H9 (cell line): ENCODE measurements at regions not wholly inside any gene's neighbourhood (a gene's known extent, or its start where the extent isn't known, plus 50 kb on each side); places are given as distances from the start of the nearest gene placed in this dataset.

Experiments
- DNase-seq: peaks from one replicate; pipeline ENCODE4 v3.0.0-alpha.2; 2017
- H2AFZ ChIP-seq: one replicate; pipeline ENCODE4 v1.6.1; 2013; ENCODE audit warnings: mild to moderate bottlenecking, low read length, control low read depth, moderate library complexity
- H2AK5ac ChIP-seq: 2 replicates; pipeline ENCODE4 v1.6.1; 2013; ENCODE audit warnings: low read length, control low read depth, mixed read lengths; ENCODE audit not compliant: insufficient read length
- H2BK120ac ChIP-seq: one replicate; pipeline ENCODE4 v1.6.1; 2013; ENCODE audit warnings: low read depth, mild to moderate bottlenecking, low read length, control low read depth, inconsistent platforms; ENCODE audit not compliant: poor library complexity, severe bottlenecking
- H2BK12ac ChIP-seq: 2 replicates; pipeline ENCODE4 v1.6.1; 2013; ENCODE audit warnings: low read length, control low read depth, mixed read lengths, low read depth; ENCODE audit not compliant: insufficient read length
- H2BK15ac ChIP-seq: 2 replicates; pipeline ENCODE4 v1.6.1; 2013; ENCODE audit warnings: low read depth, low read length, control low read depth
- H2BK20ac ChIP-seq: one replicate; pipeline ENCODE4 v1.6.1; 2013; ENCODE audit warnings: low read depth, mild to moderate bottlenecking, low read length, control low read depth, inconsistent platforms; ENCODE audit not compliant: poor library complexity, severe bottlenecking
- H2BK5ac ChIP-seq: 2 replicates; pipeline ENCODE4 v1.6.1; 2013; ENCODE audit warnings: low read length, control low read depth, mixed read lengths; ENCODE audit not compliant: insufficient read length
- H3K14ac ChIP-seq: 2 replicates; pipeline ENCODE4 v1.6.1; 2013; ENCODE audit warnings: low read length, control low read depth; ENCODE audit not compliant: insufficient read depth
- H3K18ac ChIP-seq: 2 replicates; pipeline ENCODE4 v1.6.1; 2013; ENCODE audit warnings: low read depth, mild to moderate bottlenecking, mixed read lengths, low read length, control low read depth; ENCODE audit not compliant: insufficient read length
- H3K23ac ChIP-seq: 2 replicates; pipeline ENCODE4 v1.6.1; 2013; ENCODE audit warnings: low read length, control low read depth, mixed read lengths, low read depth; ENCODE audit not compliant: insufficient read length
- H3K23me2 ChIP-seq: 2 replicates; pipeline ENCODE4 v1.6.1; 2013; ENCODE audit warnings: low read depth, mild to moderate bottlenecking, mixed read lengths, low read length, control low read depth; ENCODE audit not compliant: insufficient read length, poor library complexity, severe bottlenecking
- H3K27ac ChIP-seq: 2 replicates; pipeline ENCODE4 v1.5.1; 2013; ENCODE audit warnings: low read length, control low read depth, mixed read lengths, low read depth; ENCODE audit not compliant: insufficient read length
- H3K27me3 ChIP-seq: 2 replicates; pipeline ENCODE4 v1.6.1; 2013; ENCODE audit warnings: low read length, control low read depth, inconsistent platforms; ENCODE audit not compliant: insufficient read depth
- H3K4ac ChIP-seq: 2 replicates; pipeline ENCODE4 v1.6.1; 2013; ENCODE audit warnings: low read depth, mild to moderate bottlenecking, control low read depth, inconsistent platforms, low read length, moderate library complexity
- H3K4me1 ChIP-seq: 2 replicates; pipeline ENCODE4 v1.6.1; 2013; ENCODE audit warnings: low read length, control low read depth, inconsistent platforms; ENCODE audit not compliant: insufficient read depth
- H3K4me2 ChIP-seq: 2 replicates; pipeline ENCODE4 v1.6.1; 2013; ENCODE audit warnings: low read length, control low read depth, mixed read lengths; ENCODE audit not compliant: insufficient read length, insufficient read depth
- H3K56ac ChIP-seq: 2 replicates; pipeline ENCODE4 v1.6.1; 2013; ENCODE audit warnings: low read depth, mild to moderate bottlenecking, mixed read lengths, low read length, control low read depth; ENCODE audit not compliant: insufficient read length
- H3K79me1 ChIP-seq: 2 replicates; pipeline ENCODE4 v1.6.1; 2013; ENCODE audit warnings: low read depth, mild to moderate bottlenecking, moderate library complexity, low read length, control low read depth, inconsistent platforms; ENCODE audit not compliant: insufficient read depth, poor library complexity, severe bottlenecking
- H3K79me2 ChIP-seq: 2 replicates; pipeline ENCODE4 v1.6.1; 2013; ENCODE audit warnings: low read length, control low read depth, inconsistent platforms; ENCODE audit not compliant: insufficient read depth
- H3K9ac ChIP-seq: 2 replicates; pipeline ENCODE4 v1.6.1; 2013; ENCODE audit warnings: low read length, control low read depth, mixed read lengths; ENCODE audit not compliant: insufficient read length; ENCODE audit errors: extremely low read depth
- H3K9me3 ChIP-seq: one replicate; pipeline ENCODE4 v1.6.1; 2013; ENCODE audit warnings: low read depth, low read length, inconsistent platforms; ENCODE audit not compliant: control insufficient read depth
- H3T11ph ChIP-seq: one replicate; pipeline ENCODE4 v1.6.1; 2013; ENCODE audit warnings: mild to moderate bottlenecking, low read length, control low read depth, inconsistent platforms
- H4K20me1 ChIP-seq: one replicate; pipeline ENCODE4 v1.6.1; 2013; ENCODE audit not compliant: control insufficient read depth, insufficient read length, insufficient read depth
- H4K5ac ChIP-seq: 2 replicates; pipeline ENCODE4 v1.6.1; 2013; ENCODE audit warnings: low read depth, mild to moderate bottlenecking, mixed read lengths, low read length, control low read depth; ENCODE audit not compliant: insufficient read length
- H4K8ac ChIP-seq: replicated peaks from 2 replicates; pipeline ENCODE4 v1.6.1; 2013; ENCODE audit warnings: low read length, control low read depth, mixed read lengths, low read depth; ENCODE audit not compliant: insufficient read length
- H4K91ac ChIP-seq: 2 replicates; pipeline ENCODE4 v1.6.1; 2013; ENCODE audit warnings: low read depth, mild to moderate bottlenecking, moderate library complexity, mixed read lengths, low read length, control low read depth; ENCODE audit not compliant: insufficient read length
- H3K27ac Mint-ChIP-seq, 3 experiments: 2 replicates in 2 of 3; 3 replicates in 1 of 3; pipeline ENCODE4 v1.8.0; 2020 to 2021; ENCODE audit warnings: mixed read lengths in 3 of 3, mild to moderate bottlenecking in 1 of 3, moderate library complexity in 1 of 3
- H3K27me3 Mint-ChIP-seq: 2 replicates; pipeline ENCODE4 v1.8.0; 2021; ENCODE audit warnings: low read depth, mild to moderate bottlenecking, moderate library complexity, mixed read lengths
- H3K36me3 Mint-ChIP-seq, 3 experiments: 2 replicates in 2 of 3; 3 replicates in 1 of 3; pipeline ENCODE4 v1.8.0; 2020 to 2021; ENCODE audit warnings: low read depth in 3 of 3, mixed read lengths in 3 of 3; ENCODE audit not compliant: insufficient read depth in 1 of 3
- H3K4me1 Mint-ChIP-seq, 2 experiments: 2 replicates each; pipeline ENCODE4 v1.8.0; 2020; ENCODE audit warnings: mixed read lengths in 2 of 2
- H3K4me3 Mint-ChIP-seq, 2 experiments: 2 replicates in 1 of 2; 3 replicates in 1 of 2; pipeline ENCODE4 v1.8.0; 2020 to 2021; ENCODE audit warnings: mild to moderate bottlenecking in 2 of 2, mixed read lengths in 2 of 2, moderate library complexity in 1 of 2
- H3K9me3 Mint-ChIP-seq, 2 experiments: 2 replicates in 1 of 2; 3 replicates in 1 of 2; pipeline ENCODE4 v1.8.0; 2020; ENCODE audit warnings: mild to moderate bottlenecking in 2 of 2, mixed read lengths in 2 of 2, moderate library complexity in 1 of 2
- CTCF ChIP-seq: fragments of 200-600 bp; sonication (generic); conservative IDR thresholded peaks from 3 replicates; pipeline ENCODE4 v1.8.0; 2021; ENCODE audit warnings: antibody characterized with exemption, mild to moderate bottlenecking
- WGBS: extraction: QIAGEN DNeasy Blood & Tissue Kit; methylation state at CpG from one replicate; pipeline ENCODE4 v1.1.7; 2013; ENCODE audit warnings: missing lambda C conversion rate, low lambda C conversion rate, mixed read lengths; ENCODE audit not compliant: insufficient read length; ENCODE audit errors: extremely low coverage; 5-methylcytosine and 5-hydroxymethylcytosine counted together

- Histone ChIP-seq H3K9ac (no peak overlapping the region), H2BK15ac (no peak overlapping the region), H3K4me2 (no peak overlapping the region), H4K91ac (no peak overlapping the region), H3K23me2 (no peaks in the 10 kb centered on the region), H3K14ac (no peak overlapping the region), H2BK20ac (no peak overlapping the region), H3K79me1 (no peaks in the 10 kb centered on the region), H4K5ac (no peak overlapping the region), H4K20me1 (no peaks in the 10 kb centered on the region), H2AFZ (no peak overlapping the region), H2BK12ac (no peak overlapping the region), H3T11ph (no peak overlapping the region), H2AK5ac (no peak overlapping the region), H3K4me1 (peaks cover 2% of the 10 kb centered on the region; the same call in 1 of the 2 replicates), H3K56ac (no peak overlapping the region), H2BK120ac (no peak overlapping the region), H4K8ac (no peak overlapping the region), H2BK5ac (no peak overlapping the region), H3K18ac (no peak overlapping the region), H3K79me2 (no peaks in the 10 kb centered on the region), H3K27me3 (no peaks in the 10 kb centered on the region), H3K4ac (no peak overlapping the region), H3K9me3 (no peaks in the 10 kb centered on the region), H3K23ac (no peak overlapping the region), H3K27ac (no peak overlapping the region)
- Mint-ChIP-seq H3K36me3 (peaks cover 8 to 11% (median 10%) of the 10 kb centered on the region in 3 experiments), H3K27me3 (no peaks in the 10 kb centered on the region), H3K4me3 (no peak overlapping the region), H3K9me3 (peaks cover 11 to 13% of the 10 kb centered on the region in 2 experiments; a peak in 4 of 5 replicates), H3K4me1 (peaks cover 5 to 11% of the 10 kb centered on the region in 2 experiments; a peak in 3 of 4 replicates), H3K27ac (peak overlapping the region in 1 of 3 experiments; percentile 36; a peak in 2 of 7 replicates)
- no peak for TF ChIP-seq CTCF
- WGBS: no CpG with 5 or more reads among the region's 6 CpGs
- DNase-seq: no peak
Measured at GRCh38 chr4:38415682-38416081, 248.3 kb upstream of the KLF3 start.
